T-helper 17 cell (primary cell): ENCODE measurements at regions not wholly inside any gene's neighbourhood (a gene's known extent, or its start where the extent isn't known, plus 50 kb on each side); places are given as distances from the start of the nearest gene placed in this dataset.

Experiments used
- ATAC-seq: fragments of 150-1000 bp; cut with Tn5 transposase; 2 replicates; pipeline ENCODE4 v1.10.0; 2021; ENCODE audit warnings: mild to moderate bottlenecking, moderate library complexity
- DNase-seq, 3 donors: peaks; one replicate each; pipeline versions ENCODE4 v3.0.0 to v3.0.0-alpha.2; 2020 to 2021
- H3K9me3 ChIP-seq: one replicate; pipeline ENCODE4 v1.7.0; 2013; ENCODE audit warnings: low read length, mild to moderate bottlenecking; ENCODE audit not compliant: control insufficient read depth, poor library complexity, severe bottlenecking
- H3K27ac Mint-ChIP-seq: one replicate; pipeline ENCODE4 v1.8.0; 2022; ENCODE audit warnings: mild to moderate bottlenecking, moderate library complexity, mixed read lengths
- H3K27me3 Mint-ChIP-seq: one replicate; pipeline ENCODE4 v1.8.0; 2022; ENCODE audit warnings: mixed read lengths
- H3K36me3 Mint-ChIP-seq: one replicate; pipeline ENCODE4 v1.8.0; 2022; ENCODE audit warnings: low read depth, mixed read lengths
- H3K4me1 Mint-ChIP-seq: one replicate; pipeline ENCODE4 v1.8.0; 2022; ENCODE audit warnings: mild to moderate bottlenecking, mixed read lengths
- H3K4me3 Mint-ChIP-seq: one replicate; pipeline ENCODE4 v1.8.0; 2022; ENCODE audit warnings: mild to moderate bottlenecking, moderate library complexity, mixed read lengths

DNA sequence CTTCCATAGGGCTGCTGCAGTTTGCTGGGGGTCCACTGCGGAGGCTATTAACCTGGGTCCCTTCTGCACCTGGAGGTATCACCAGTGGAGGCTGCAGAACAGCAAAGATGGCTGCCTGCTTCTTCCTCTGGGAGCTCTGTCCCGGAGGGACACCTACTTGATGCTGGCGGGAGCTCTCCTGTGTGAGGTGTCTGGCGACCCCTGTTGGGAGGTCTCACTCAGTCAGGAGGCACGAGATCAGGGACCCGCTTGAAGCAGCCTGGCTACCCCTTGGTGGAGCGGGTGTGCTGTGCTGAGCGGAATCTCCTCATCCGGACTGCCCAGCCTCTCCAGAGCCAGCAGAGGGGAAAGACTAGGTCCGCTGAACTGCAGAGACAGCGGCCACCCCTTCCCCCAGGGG, 56.0 kb upstream of the CTXND1 start:
- Mint-ChIP-seq H3K27me3 (peaks cover 54% of the 10 kb centered on the region), H3K4me1 (no peaks in the 10 kb centered on the region), H3K4me3 (no peak overlapping the region), H3K36me3 (no peaks in the 10 kb centered on the region), H3K27ac (no peak overlapping the region)
- ATAC-seq (no peak), DNase-seq (no peak)
- H3K9me3 ChIP-seq, result no peaks in the 10 kb centered on the region

DNA sequence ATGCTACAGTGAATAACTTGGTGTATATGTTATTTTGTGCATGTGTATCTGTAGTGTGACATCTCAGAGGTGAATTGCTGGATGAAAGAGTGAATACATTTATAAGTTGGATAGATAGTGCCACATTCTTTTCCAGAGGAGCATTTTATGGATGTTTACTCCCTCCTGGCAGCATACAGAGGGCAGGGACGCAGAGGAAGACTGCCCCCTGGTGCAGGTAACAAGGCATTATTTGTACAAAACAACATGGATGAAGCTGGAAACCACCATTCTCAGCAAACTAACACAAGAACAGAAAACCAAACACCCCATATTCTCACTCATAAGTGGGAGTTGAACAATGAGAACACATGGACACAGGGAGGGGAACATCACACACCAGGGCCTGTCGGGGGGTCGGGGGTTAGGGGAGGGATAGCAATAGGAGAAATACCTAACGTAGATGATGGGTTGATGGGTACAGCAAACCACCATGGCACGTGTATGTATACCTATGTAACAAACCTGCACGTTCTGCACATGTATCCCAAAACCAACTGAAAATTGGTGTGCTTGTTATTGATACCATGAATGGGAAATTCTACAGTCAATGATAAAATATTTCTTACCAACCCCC, 57.9 kb upstream of the CTXND1 start:
- peaks cover 64% of the 10 kb centered on the region for H3K27me3 Mint-ChIP-seq
- DNase-seq (no peak), ATAC-seq (no peak)
- no peak overlapping the region for H3K27ac Mint-ChIP-seq
- H3K9me3 ChIP-seq, result no peaks in the 10 kb centered on the region
- H3K4me1 Mint-ChIP-seq, result no peaks in the 10 kb centered on the region
- no peak overlapping the region for H3K4me3 Mint-ChIP-seq
- H3K36me3 Mint-ChIP-seq, result no peaks in the 10 kb centered on the region

DNA sequence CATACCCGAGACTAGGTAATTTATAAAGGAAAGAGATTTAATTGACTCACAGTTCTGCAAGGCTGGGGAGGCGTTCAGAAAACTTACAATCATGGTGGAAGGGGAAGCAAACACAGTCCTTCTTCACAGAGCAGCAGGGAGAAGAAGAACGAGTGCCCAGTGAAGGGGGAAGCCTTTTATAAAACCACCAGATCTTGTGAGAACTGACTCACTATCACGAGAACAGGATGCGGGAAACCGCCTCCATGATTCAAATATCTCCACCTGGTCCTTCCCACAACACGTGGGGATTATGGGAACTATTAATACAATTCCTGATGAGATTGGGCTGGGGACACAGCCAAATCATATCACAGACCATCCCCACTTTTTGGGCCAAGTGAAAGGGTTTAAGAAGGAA, 58.8 kb upstream of the CTXND1 start:
- DNase-seq (no peak), ATAC-seq (no peak)
- Mint-ChIP-seq H3K36me3 (no peaks in the 10 kb centered on the region), H3K4me1 (no peaks in the 10 kb centered on the region), H3K27me3 (peaks cover 70% of the 10 kb centered on the region), H3K4me3 (no peak overlapping the region), H3K27ac (no peak overlapping the region)
- H3K9me3 ChIP-seq, result no peaks in the 10 kb centered on the region

DNA sequence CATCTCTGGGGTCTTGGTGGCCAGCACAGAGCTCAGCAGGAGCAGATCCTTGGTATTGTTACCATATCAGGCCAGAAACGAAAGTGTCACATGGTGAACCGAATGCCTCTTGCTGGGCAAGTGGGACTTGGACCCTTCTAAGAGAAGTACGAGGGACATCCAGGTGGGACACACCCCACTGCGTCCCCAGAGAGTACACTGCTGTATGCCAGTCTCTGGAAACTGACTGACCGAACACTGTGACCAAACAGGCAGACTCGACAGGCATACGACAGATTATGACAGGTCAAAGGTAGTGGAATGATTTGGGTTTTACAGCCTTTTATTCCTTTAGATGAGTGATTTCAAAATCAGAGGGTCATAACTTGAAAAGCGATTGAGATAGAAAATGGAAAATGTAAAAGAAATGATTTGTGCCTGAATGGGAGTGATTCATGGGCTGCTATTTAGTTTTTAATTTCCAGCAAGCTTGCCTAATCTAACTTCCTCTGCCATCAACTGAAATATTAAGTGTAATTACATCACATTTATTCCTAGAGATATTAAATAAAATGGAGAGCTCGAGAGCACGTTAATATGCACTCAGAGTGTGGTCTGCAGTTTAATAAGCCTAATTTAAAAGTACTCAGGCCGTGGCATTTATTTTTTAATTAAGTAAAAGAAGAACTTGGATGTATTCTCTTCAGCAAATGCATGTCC, 63.4 kb upstream of the CTXND1 start:
- DNase-seq (no peak), ATAC-seq (no peak)
- H3K4me3 Mint-ChIP-seq, result no peak overlapping the region
- H3K4me1 Mint-ChIP-seq, result no peaks in the 10 kb centered on the region
- peaks cover 49% of the 10 kb centered on the region for H3K27me3 Mint-ChIP-seq
- H3K9me3 ChIP-seq, result no peaks in the 10 kb centered on the region
- H3K27ac Mint-ChIP-seq, result no peak overlapping the region
- H3K36me3 Mint-ChIP-seq, result no peaks in the 10 kb centered on the region

DNA sequence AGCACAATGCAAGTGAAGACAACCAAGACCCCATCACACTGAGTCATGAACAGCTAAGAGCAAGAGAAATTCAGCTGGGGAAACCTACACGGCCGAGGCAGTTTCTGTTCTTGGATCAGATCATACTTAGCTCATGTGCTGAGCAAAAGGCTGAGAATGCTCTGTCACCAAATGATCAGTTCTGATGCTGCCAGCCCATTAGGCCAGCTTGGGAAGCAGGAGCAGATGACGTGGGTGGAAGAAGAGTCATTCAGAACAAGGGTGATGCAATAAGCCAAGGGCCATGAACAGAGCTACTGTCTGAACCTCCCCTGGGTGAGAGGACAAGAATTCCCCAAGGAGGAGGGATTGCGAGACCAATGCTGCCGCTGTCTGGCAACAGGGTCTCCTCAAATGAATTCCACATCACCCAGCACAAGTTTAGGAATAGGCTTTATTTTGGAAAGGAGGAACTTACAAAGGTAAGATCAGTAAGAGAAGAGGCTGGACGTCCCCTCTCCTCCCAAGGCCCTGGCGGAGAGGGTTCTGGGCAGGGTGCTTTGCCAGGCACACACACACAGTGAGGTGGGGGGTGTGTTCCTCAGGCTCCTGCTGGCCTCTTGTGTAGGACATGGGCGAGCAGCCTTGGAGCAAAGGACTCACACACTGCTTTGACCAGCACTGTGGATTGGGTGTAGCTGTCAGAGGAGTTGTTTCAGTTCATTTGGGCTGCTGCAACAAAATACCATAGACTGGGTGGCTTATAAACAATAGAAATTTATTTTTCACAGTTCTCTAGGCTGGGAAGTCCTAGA, 65.6 kb upstream of the CTXND1 start:
- Mint-ChIP-seq H3K36me3 (peaks cover 4% of the 10 kb centered on the region), H3K27ac (no peak overlapping the region), H3K27me3 (peaks cover 50% of the 10 kb centered on the region), H3K4me1 (no peaks in the 10 kb centered on the region), H3K4me3 (no peak overlapping the region)
- no peaks in the 10 kb centered on the region for H3K9me3 ChIP-seq
- no peak for ATAC-seq
- DNase-seq, result no peak

DNA sequence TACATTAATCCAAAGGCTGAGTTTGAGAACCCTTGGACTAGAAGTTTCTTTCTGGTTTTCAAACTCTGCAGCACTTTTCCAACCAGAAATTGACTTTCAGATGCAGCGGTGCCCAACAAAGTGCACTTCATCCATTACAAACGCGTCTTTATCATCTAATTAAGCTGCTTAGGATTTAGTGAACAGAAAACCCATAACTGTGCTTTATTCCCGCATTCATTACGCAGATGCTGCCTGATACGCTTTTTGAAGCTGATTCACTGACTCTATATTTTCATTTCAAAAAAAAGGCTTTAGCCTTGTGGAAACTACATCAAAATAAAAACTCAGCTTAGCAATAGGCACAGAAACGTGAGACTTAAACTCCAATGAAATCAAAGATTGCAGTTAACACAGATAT, 69.8 kb upstream of the CTXND1 start:
- no peak for DNase-seq
- H3K4me3 Mint-ChIP-seq, result no peak overlapping the region
- H3K36me3 Mint-ChIP-seq, result peaks cover 4% of the 10 kb centered on the region
- no peak for ATAC-seq
- H3K4me1 Mint-ChIP-seq, result no peaks in the 10 kb centered on the region
- no peak overlapping the region for H3K27ac Mint-ChIP-seq
- H3K27me3 Mint-ChIP-seq, result peaks cover 40% of the 10 kb centered on the region
- H3K9me3 ChIP-seq, result no peaks in the 10 kb centered on the region

DNA sequence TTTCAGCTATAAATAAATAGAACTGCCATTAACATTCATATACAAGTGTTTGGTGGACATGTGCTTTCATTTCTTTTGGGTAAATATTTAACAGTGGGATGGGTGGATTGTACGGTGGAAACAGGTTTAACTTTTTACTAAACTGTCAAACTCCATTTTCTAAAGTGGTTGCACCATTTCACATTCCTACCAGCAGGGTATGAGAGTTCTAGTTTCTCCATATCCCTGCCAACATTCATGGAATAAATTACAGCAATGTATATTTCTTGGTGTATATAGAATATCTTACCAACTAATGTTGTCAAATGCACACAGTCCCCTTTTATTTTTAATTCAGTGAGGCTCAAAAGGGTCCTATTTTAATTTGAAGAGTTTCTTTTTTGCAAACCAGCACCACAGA, 71.3 kb upstream of the CTXND1 start:
- Mint-ChIP-seq H3K4me3 (no peak overlapping the region), H3K36me3 (peaks cover 4% of the 10 kb centered on the region), H3K27ac (no peak overlapping the region), H3K4me1 (no peaks in the 10 kb centered on the region), H3K27me3 (peaks cover 38% of the 10 kb centered on the region)
- ATAC-seq (no peak), DNase-seq (no peak)
- H3K9me3 ChIP-seq, result no peaks in the 10 kb centered on the region

DNA sequence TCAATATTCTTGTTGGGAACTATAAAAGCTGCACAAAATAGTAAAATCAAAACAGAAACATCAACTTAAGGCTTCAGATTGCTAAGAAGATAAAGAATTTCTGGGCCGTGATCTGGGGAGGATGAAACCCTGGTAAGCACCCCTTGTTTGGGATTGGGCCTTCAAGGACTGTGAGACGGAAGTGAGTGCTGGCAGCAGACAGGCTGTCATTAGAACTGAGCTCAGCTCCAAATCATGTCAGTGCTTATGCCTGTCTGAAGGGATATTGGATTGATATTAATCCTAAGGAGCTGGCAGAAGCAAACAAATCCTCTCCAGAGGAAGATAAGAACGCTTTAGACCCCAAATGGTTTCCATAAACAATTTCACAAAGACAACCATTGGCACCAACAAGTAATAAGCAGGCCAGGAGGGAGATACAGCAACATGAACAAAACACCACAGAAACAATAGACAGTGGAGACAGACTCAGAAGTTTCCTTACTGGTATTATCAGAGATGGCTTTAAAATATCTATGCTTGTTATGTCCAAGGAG, 72.6 kb upstream of the CTXND1 start:
- no peak overlapping the region for H3K27ac Mint-ChIP-seq
- no peak overlapping the region for H3K4me3 Mint-ChIP-seq
- H3K4me1 Mint-ChIP-seq, result no peaks in the 10 kb centered on the region
- peaks cover 35% of the 10 kb centered on the region for H3K27me3 Mint-ChIP-seq
- ATAC-seq (no peak), DNase-seq (no peak)
- H3K36me3 Mint-ChIP-seq, result peaks cover 4% of the 10 kb centered on the region
- no peaks in the 10 kb centered on the region for H3K9me3 ChIP-seq

DNA sequence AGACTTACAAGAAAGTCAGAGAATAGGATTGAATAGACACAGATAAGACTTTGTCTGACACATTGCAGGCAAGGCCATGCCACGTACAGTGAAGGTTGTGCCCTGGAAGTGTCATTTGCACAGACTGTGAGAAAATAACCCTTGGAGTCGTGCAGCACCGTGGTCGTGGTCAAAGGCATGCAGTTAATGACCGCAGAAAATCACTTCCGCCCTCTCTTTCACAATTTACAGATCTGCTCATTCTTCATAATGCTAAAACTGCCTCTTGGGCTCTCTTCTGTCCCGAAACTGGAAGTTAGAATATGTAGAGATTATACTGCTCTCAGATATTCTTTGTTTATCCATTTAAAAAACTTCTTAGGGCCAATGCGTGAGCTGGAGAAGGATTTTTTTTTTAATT, 73.2 kb upstream of the CTXND1 start:
- Mint-ChIP-seq H3K27ac (no peak overlapping the region), H3K36me3 (peaks cover 4% of the 10 kb centered on the region), H3K27me3 (peaks cover 31% of the 10 kb centered on the region), H3K4me3 (no peak overlapping the region), H3K4me1 (no peaks in the 10 kb centered on the region)
- no peaks in the 10 kb centered on the region for H3K9me3 ChIP-seq
- DNase-seq (no peak), ATAC-seq (no peak)

DNA sequence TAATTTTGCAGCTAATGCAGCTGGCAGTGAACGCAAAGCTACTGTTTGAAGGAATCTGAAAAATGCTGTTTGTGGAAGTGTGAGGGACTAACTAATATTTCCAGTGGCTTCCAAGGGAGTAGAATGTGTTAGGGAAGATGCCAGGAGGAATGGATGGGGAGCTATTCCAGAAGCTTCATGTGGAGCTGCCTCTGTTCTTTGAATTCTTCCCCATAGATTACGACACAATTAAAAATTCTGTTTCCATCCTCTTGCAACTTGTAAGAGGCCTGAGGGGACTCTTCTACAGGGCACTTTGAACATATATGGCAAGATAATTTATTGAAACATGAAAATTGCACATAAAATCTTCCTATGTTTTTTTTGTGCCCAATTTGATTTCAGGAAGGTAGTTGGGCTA, 74.3 kb upstream of the CTXND1 start:
- H3K4me1 Mint-ChIP-seq, result no peaks in the 10 kb centered on the region
- no peaks in the 10 kb centered on the region for H3K36me3 Mint-ChIP-seq
- no peak overlapping the region for H3K4me3 Mint-ChIP-seq
- no peak overlapping the region for H3K27ac Mint-ChIP-seq
- no peaks in the 10 kb centered on the region for H3K9me3 ChIP-seq
- H3K27me3 Mint-ChIP-seq, result peaks cover 24% of the 10 kb centered on the region
- DNase-seq, result no peak
- no peak for ATAC-seq

DNA sequence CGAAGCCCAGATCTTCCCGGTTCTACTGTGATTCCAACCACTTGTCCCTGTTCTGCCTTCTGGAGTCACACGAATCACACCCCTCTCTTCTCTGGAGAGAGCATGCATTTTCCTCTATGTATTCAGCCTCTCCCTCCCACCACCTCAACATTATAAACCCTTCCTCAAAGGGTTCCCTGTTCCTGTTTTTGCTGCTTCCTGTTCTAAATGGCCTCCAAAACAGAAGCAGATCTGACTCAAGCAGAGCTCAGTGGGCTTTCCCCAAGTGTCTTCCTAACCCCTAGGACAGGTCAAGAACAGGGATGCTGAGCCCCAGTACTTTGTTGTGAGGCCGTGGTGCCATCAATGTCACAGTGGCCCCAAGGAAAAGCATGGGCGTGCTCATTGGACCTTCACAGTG, 75.7 kb upstream of the ARNT2 start:
- ATAC-seq (no peak), DNase-seq (no peak)
- no peaks in the 10 kb centered on the region for H3K36me3 Mint-ChIP-seq
- peaks cover 26% of the 10 kb centered on the region for H3K27me3 Mint-ChIP-seq
- H3K4me1 Mint-ChIP-seq, result no peaks in the 10 kb centered on the region
- no peaks in the 10 kb centered on the region for H3K9me3 ChIP-seq
- no peak overlapping the region for H3K27ac Mint-ChIP-seq
- H3K4me3 Mint-ChIP-seq, result no peak overlapping the region

DNA sequence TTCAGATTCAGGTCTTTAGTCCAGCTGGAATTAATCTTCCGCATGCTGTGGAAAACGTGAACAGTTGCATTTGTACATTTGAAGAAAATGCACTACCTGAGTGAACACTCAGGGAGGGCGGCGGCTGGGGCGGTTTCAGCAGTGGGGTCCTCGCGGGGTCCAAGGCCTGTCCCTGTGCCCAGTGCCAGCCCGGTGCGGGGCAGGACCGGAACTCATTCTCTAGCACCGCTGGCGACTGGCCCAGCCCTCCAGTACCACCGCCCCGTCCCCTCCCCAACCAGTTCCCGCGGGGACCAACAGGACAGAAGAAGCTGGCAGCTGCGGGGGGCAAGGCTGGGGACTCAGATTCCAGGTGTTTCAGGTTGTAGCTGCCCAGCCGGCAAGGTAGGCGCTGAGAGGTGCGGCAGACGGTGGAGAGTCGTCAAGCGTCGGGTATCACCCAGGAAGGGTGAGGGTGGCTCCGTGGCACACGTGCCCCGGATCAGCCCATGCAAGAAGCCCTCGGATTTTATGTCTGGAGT, 72.2 kb upstream of the ARNT2 start:
- no peaks in the 10 kb centered on the region for H3K9me3 ChIP-seq
- H3K4me1 Mint-ChIP-seq, result no peaks in the 10 kb centered on the region
- H3K27me3 Mint-ChIP-seq, result peaks cover 20% of the 10 kb centered on the region
- H3K27ac Mint-ChIP-seq, result no peak overlapping the region
- no peak overlapping the region for H3K4me3 Mint-ChIP-seq
- no peak for ATAC-seq
- DNase-seq, result no peak
- no peaks in the 10 kb centered on the region for H3K36me3 Mint-ChIP-seq

DNA sequence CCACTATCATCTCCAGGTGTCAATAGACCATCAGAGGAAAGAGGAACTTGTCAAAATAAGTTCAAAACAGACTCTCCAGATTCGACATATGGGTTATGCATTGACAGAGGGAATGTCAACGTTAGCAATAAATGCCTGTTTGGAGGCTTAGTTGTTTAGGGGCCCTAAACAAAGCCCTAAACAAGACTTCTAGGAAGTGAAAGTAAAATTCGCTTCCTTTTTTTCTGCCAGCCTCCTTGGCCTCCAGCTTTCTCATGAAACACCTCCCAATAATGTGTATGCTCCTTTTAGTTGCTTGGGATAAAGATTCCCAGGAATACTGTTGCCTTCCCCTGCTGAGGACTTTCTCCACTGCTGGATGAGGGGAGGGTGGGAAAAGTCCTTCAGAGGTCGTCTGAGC, 70.9 kb upstream of the ARNT2 start:
- H3K4me3 Mint-ChIP-seq, result no peak overlapping the region
- H3K27me3 Mint-ChIP-seq, result peaks cover 21% of the 10 kb centered on the region
- H3K27ac Mint-ChIP-seq, result no peak overlapping the region
- no peaks in the 10 kb centered on the region for H3K4me1 Mint-ChIP-seq
- ATAC-seq (no peak), DNase-seq (no peak)
- H3K9me3 ChIP-seq, result no peaks in the 10 kb centered on the region
- H3K36me3 Mint-ChIP-seq, result no peaks in the 10 kb centered on the region
